GM12878 (cell line): ENCODE measurements at regions not wholly inside any gene's neighbourhood (a gene's known extent, or its start where the extent isn't known, plus 50 kb on each side); places are given as distances from the start of the nearest gene placed in this dataset.

Experiments
- ATAC-seq: fragments of 200-7000 bp; cut with Tn5 transposase; 3 replicates; pipeline ENCODE4 v1.9.1; 2020; ENCODE audit warnings: mild to moderate bottlenecking, moderate library complexity
- BruUV-seq: library from RNA; stranded (reverse); fragments of 400-500 nt; replicated peaks from 2 replicates; lab custom pipeline; 2021; lab: Mats Ljungman, UMichigan
- CTCF ChIA-PET: fragments of 300-600 bp; sonication (Branson Sonifier 250); formaldehyde crosslinking; extraction: SDS; loops from one replicate; lab custom pipeline; 2021; ENCODE audit warnings: inconsistent platforms; lab: Yijun Ruan, JAX
- POLR2A ChIA-PET: fragments of 350-600 bp; formaldehyde crosslinking; extraction: SDS; loops from one replicate; lab custom pipeline; 2021; ENCODE audit warnings: inconsistent platforms; lab: Charles Lee
- RAD21 ChIA-PET: fragments of 300-600 bp; sonication (Branson Sonifier 250); formaldehyde crosslinking; loops from one replicate; lab custom pipeline; 2023; ENCODE audit warnings: antibody characterized with exemption; ENCODE audit not compliant: unreplicated experiment; lab: Charles Lee
- SMC1A ChIA-PET: fragments of 300-600 bp; sonication (Branson Sonifier 250); formaldehyde crosslinking; loops from one replicate; lab custom pipeline; 2023; ENCODE audit not compliant: unreplicated experiment, uncharacterized antibody; lab: Charles Lee
- DNase-seq: peaks from one replicate; pipeline ENCODE4 v3.0.0-alpha.2; 2011; ENCODE audit warnings: low read depth, low spot score
- FAIRE-seq: peaks from 3 replicates; lab custom pipeline; 2011; peaks lifted over from hg19 to GRCh38; lab: Jason Lieb, UNC
- H2AFZ ChIP-seq: 2 replicates; pipeline ENCODE4 v1.6.0; 2011; ENCODE audit warnings: low read depth, low read length, control low read depth; ENCODE audit not compliant: control insufficient read depth
- H3K27ac ChIP-seq: 2 replicates; pipeline ENCODE4 v1.5.1; 2011; ENCODE audit warnings: control low read depth; ENCODE audit not compliant: control insufficient read depth, insufficient read depth
- H3K27me3 ChIP-seq, 2 experiments: replicated peaks in 1 of 2; 2 replicates each; pipeline versions ENCODE4 v1.6.0 to v1.6.1; 2011; ENCODE audit warnings: low read length in 1 of 2; ENCODE audit not compliant: control insufficient read depth in 2 of 2, insufficient read depth in 2 of 2
- H3K36me3 ChIP-seq, 2 experiments: 2 replicates each; pipeline ENCODE4 v1.5.1; 2011; ENCODE audit warnings: low read length in 1 of 2; ENCODE audit not compliant: control insufficient read depth in 2 of 2, insufficient read depth in 2 of 2
- H3K4me1 ChIP-seq: 2 replicates; pipeline ENCODE4 v1.6.1; 2011; ENCODE audit warnings: mild to moderate bottlenecking, low read length, moderate library complexity, mixed read lengths; ENCODE audit not compliant: control insufficient read depth, insufficient read depth
- H3K4me2 ChIP-seq: 2 replicates; pipeline ENCODE4 v1.6.0; 2011; ENCODE audit warnings: control low read depth; ENCODE audit not compliant: control insufficient read depth, insufficient read depth
- H3K4me3 ChIP-seq: fragments of 200-600 bp; sonication (generic); 2 replicates; pipeline ENCODE4 v1.5.1; 2016
- H3K79me2 ChIP-seq: 2 replicates; pipeline ENCODE4 v1.6.0; 2011; ENCODE audit warnings: low read length; ENCODE audit not compliant: control insufficient read depth, insufficient read depth
- H3K9ac ChIP-seq: 2 replicates; pipeline ENCODE4 v1.8.0; 2011; ENCODE audit warnings: low read length, control low read depth, mixed read lengths; ENCODE audit not compliant: control insufficient read depth, insufficient read depth
- H3K9me3 ChIP-seq: replicated peaks from 3 replicates; pipeline ENCODE4 v1.5.1; 2011; ENCODE audit warnings: mild to moderate bottlenecking, low read length; ENCODE audit not compliant: control insufficient read depth, insufficient read depth
- H4K20me1 ChIP-seq: 2 replicates; pipeline ENCODE4 v1.6.0; 2011; ENCODE audit not compliant: control insufficient read depth, insufficient read depth
- ATF7 ChIP-seq: fragments of 450-650 bp; IDR thresholded peaks from 2 replicates; pipeline ENCODE4 v1.6.1; 2016; ENCODE audit warnings: low read depth, mild to moderate bottlenecking
- FOS ChIP-seq: IDR thresholded peaks from 3 replicates; pipeline ENCODE4 v1.6.1; 2011; ENCODE audit warnings: borderline replicate concordance; ENCODE audit not compliant: insufficient read length; ENCODE audit errors: extremely low read depth
- HDAC2 ChIP-seq: fragments of 200-600 bp; sonication (generic); IDR thresholded peaks from 2 replicates; pipeline ENCODE4 v1.6.1; 2017
- IRF4 ChIP-seq: IDR thresholded peaks from 2 replicates; pipeline ENCODE4 v1.6.1; 2011; ENCODE audit warnings: low read depth, low read length
- KLF5 ChIP-seq: fragments of 450-650 bp; IDR thresholded peaks from 2 replicates; pipeline ENCODE4 v1.6.1; 2014; ENCODE audit warnings: mild to moderate bottlenecking; ENCODE audit not compliant: partially characterized antibody
- MEF2B ChIP-seq: fragments of 450-650 bp; IDR thresholded peaks from 2 replicates; pipeline ENCODE4 v1.6.1; 2018; ENCODE audit warnings: mild to moderate bottlenecking, moderate library complexity; ENCODE audit not compliant: partially characterized antibody, poor library complexity, severe bottlenecking
- MTA2 ChIP-seq: fragments of 450-650 bp; IDR thresholded peaks from 2 replicates; pipeline ENCODE4 v1.6.1; 2016; ENCODE audit warnings: low read depth, mild to moderate bottlenecking, moderate library complexity
- POU2F2 ChIP-seq: IDR thresholded peaks from 3 replicates; pipeline ENCODE4 v1.6.1; 2011; ENCODE audit warnings: low read depth, mild to moderate bottlenecking, low read length, borderline replicate concordance
- RAD51 ChIP-seq: fragments of 450-650 bp; IDR thresholded peaks from 2 replicates; pipeline ENCODE4 v1.6.1; 2016; ENCODE audit warnings: moderate library complexity, mild to moderate bottlenecking, inconsistent platforms
- RBBP5 ChIP-seq: fragments of 200-600 bp; sonication (generic); conservative IDR thresholded peaks from 2 replicates; pipeline ENCODE4 v1.6.1; 2016
- RFX5 ChIP-seq: IDR thresholded peaks from 2 replicates; pipeline ENCODE4 v1.6.1; 2011; ENCODE audit warnings: low read depth, low read length, improper control_type of control experiment
- WRNIP1 ChIP-seq: IDR thresholded peaks from 2 replicates; pipeline ENCODE4 v1.6.1; 2011; ENCODE audit warnings: low read depth, low read length, improper control_type of control experiment, borderline replicate concordance
- YY1 ChIP-seq: IDR thresholded peaks from 2 replicates; pipeline ENCODE4 v1.6.1; 2011; ENCODE audit warnings: low read depth, mild to moderate bottlenecking, low read length
- ZNF217 ChIP-seq: fragments of 450-650 bp; IDR thresholded peaks from 2 replicates; pipeline ENCODE4 v1.6.1; 2017; ENCODE audit warnings: antibody characterized with exemption, mild to moderate bottlenecking
- ZNF24 ChIP-seq: fragments of 450-650 bp; IDR thresholded peaks from 2 replicates; pipeline ENCODE4 v1.6.1; 2017; ENCODE audit warnings: antibody characterized with exemption, mild to moderate bottlenecking
- WGBS: methylation state at CpG from one replicate; pipeline ENCODE4 v1.1.6; 2016; ENCODE audit warnings: low lambda C conversion rate; ENCODE audit not compliant: insufficient replicate concordance, insufficient coverage; ENCODE audit errors: missing lambda C conversion rate; 5-methylcytosine and 5-hydroxymethylcytosine counted together
- in situ Hi-C: fragments of 300-500 bp; cut with MboI; formaldehyde crosslinking; loops from 9 replicates; pipeline ENCODE4 v1.14.3; 2018; ENCODE audit warnings: mixed read lengths
- intact Hi-C: fragments of 100-400 bp; cut with micrococcal nuclease; formaldehyde crosslinking; loops from one replicate; pipeline ENCODE4 v1.14.2; 2022; ENCODE audit not compliant: unreplicated experiment
- TF ChIP-seq, protein P1 (sequence below): fragments of 450-650 bp; IDR thresholded peaks from 2 replicates; pipeline ENCODE4 v1.6.1; 2017; ENCODE audit warnings: antibody characterized with exemption, mild to moderate bottlenecking, moderate library complexity
- TF ChIP-seq, protein P2 (sequence below): IDR thresholded peaks from 2 replicates; pipeline ENCODE4 v1.6.1; 2012; ENCODE audit warnings: low read depth, low read length, improper control_type of control experiment

DNA sequence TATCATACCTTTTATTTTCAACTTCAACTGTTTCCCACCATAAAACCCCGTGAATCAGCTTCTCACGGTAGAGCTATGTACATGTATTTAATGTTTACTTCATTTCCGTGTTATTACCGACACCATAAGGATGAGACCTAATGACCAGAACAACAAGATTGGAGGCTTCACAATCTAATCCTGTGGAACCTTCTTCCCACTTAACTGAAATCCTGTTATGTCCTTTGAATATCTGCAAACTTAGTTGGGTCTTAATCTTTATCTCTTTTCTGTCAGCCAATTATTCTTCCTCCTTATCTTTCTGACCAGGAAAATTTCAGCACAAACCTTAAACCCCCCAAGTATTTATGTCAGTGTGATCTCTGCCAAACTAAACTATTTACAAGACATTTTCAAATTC, 214.4 kb downstream of the TMX3 start:
- H3K4me1 ChIP-seq, result no peaks in the 10 kb centered on the region
- DNase-seq (no peak), ATAC-seq (no peak), FAIRE-seq (no peak)
- RAD21 ChIA-PET, result no interaction called here
- no peaks in the 10 kb centered on the region for H3K79me2 ChIP-seq
- H3K27me3 ChIP-seq, result no peaks in the 10 kb centered on the region; a peak in 1 of 4 replicates
- no peaks in the 10 kb centered on the region for H4K20me1 ChIP-seq
- intact Hi-C loops, result no loop called here
- SMC1A ChIA-PET, result no interaction called here
- H3K4me3 ChIP-seq, result no peak overlapping the region
- no peak overlapping the region for H3K9ac ChIP-seq
- in situ Hi-C loops, result no loop called here
- POLR2A ChIA-PET, result no interaction called here
- no peak overlapping the region for H2AFZ ChIP-seq
- WGBS, result 52% methylated on average over 4 of the region's 4 CpGs
- CTCF ChIA-PET, result no interaction called here
- H3K9me3 ChIP-seq, result no peaks in the 10 kb centered on the region
- H3K27ac ChIP-seq, result no peak overlapping the region
- H3K4me2 ChIP-seq, result no peak overlapping the region
- TF ChIP-seq IRF4 (no peak), ATF7 (no peak), MEF2B (no peak), ZNF217 (no peak), FOS (no peak), MTA2 (no peak), RBBP5 (no peak), ZNF24 (no peak), YY1 (no peak), RFX5 (no peak), RAD51 (no peak), HDAC2 (no peak), POU2F2 (no peak), WRNIP1 (no peak), KLF5 (no peak)
- TF ChIP-seq, protein P1, sequence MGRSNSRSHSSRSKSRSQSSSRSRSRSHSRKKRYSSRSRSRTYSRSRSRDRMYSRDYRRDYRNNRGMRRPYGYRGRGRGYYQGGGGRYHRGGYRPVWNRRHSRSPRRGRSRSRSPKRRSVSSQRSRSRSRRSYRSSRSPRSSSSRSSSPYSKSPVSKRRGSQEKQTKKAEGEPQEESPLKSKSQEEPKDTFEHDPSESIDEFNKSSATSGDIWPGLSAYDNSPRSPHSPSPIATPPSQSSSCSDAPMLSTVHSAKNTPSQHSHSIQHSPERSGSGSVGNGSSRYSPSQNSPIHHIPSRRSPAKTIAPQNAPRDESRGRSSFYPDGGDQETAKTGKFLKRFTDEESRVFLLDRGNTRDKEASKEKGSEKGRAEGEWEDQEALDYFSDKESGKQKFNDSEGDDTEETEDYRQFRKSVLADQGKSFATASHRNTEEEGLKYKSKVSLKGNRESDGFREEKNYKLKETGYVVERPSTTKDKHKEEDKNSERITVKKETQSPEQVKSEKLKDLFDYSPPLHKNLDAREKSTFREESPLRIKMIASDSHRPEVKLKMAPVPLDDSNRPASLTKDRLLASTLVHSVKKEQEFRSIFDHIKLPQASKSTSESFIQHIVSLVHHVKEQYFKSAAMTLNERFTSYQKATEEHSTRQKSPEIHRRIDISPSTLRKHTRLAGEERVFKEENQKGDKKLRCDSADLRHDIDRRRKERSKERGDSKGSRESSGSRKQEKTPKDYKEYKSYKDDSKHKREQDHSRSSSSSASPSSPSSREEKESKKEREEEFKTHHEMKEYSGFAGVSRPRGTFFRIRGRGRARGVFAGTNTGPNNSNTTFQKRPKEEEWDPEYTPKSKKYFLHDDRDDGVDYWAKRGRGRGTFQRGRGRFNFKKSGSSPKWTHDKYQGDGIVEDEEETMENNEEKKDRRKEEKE, result no peak
- TF ChIP-seq, protein P2, sequence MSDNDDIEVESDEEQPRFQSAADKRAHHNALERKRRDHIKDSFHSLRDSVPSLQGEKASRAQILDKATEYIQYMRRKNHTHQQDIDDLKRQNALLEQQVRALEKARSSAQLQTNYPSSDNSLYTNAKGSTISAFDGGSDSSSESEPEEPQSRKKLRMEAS, result no peak
- TF ChIP-seq, all 136 proteins: peak for 0
- no TSS peak for BruUV-seq
- H3K36me3 ChIP-seq, result no peaks in the 10 kb centered on the region
